Hepatocyte (in vitro differentiated cells): ENCODE measurements at regions not wholly inside any gene's neighbourhood (a gene's known extent, or its start where the extent isn't known, plus 50 kb on each side); places are given as distances from the start of the nearest gene placed in this dataset.

Source experiments
- DNase-seq: peaks from one replicate; pipeline ENCODE4 v3.0.0-alpha.2; 2016; ENCODE audit warnings: low spot score
- H2AFZ ChIP-seq: fragments of 200-600 bp; sonication (generic); 2 replicates; pipeline ENCODE4 v1.6.0; 2016; ENCODE audit warnings: antibody characterized with exemption, mild to moderate bottlenecking
- H3K27ac ChIP-seq: fragments of 200-600 bp; sonication (generic); 2 replicates; pipeline ENCODE4 v1.5.1; 2016; ENCODE audit warnings: mild to moderate bottlenecking
- H3K27me3 ChIP-seq: fragments of 200-600 bp; sonication (generic); 2 replicates; pipeline ENCODE4 v1.6.1; 2016
- H3K36me3 ChIP-seq: fragments of 200-600 bp; sonication (generic); replicated peaks from 2 replicates; pipeline ENCODE4 v1.5.1; 2016; ENCODE audit warnings: low read depth; ENCODE audit not compliant: insufficient read depth
- H3K4me1 ChIP-seq: fragments of 200-600 bp; sonication (generic); 2 replicates; pipeline ENCODE4 v1.5.1; 2016; ENCODE audit warnings: mild to moderate bottlenecking, moderate library complexity; ENCODE audit not compliant: insufficient read depth
- H3K4me2 ChIP-seq: fragments of 200-600 bp; sonication (generic); 2 replicates; pipeline ENCODE4 v1.6.0; 2016
- H3K4me3 ChIP-seq: fragments of 200-600 bp; sonication (generic); 2 replicates; pipeline ENCODE4 v1.5.1; 2016; ENCODE audit warnings: mild to moderate bottlenecking
- H3K79me2 ChIP-seq: fragments of 200-600 bp; sonication (generic); 2 replicates; pipeline ENCODE4 v1.6.0; 2017; ENCODE audit warnings: mild to moderate bottlenecking
- H3K9me2 ChIP-seq: fragments of 200-600 bp; sonication (generic); replicated peaks from 2 replicates; pipeline ENCODE4 v1.6.0; 2017; ENCODE audit warnings: mild to moderate bottlenecking; ENCODE audit not compliant: insufficient read depth
- H3K9me3 ChIP-seq: fragments of 200-600 bp; sonication (generic); 2 replicates; pipeline ENCODE4 v1.5.1; 2016; ENCODE audit warnings: low read depth, mild to moderate bottlenecking
- H4K20me1 ChIP-seq: fragments of 200-600 bp; sonication (generic); 2 replicates; pipeline ENCODE4 v1.6.0; 2016; ENCODE audit warnings: mild to moderate bottlenecking; ENCODE audit not compliant: insufficient read depth, poor library complexity, severe bottlenecking
- CTCF ChIP-seq: fragments of 200-600 bp; sonication (generic); IDR thresholded peaks from 2 replicates; pipeline ENCODE4 v1.5.1; 2016; ENCODE audit warnings: antibody characterized with exemption, mild to moderate bottlenecking; ENCODE audit not compliant: poor library complexity
- EZH2 ChIP-seq: fragments of 200-600 bp; sonication (generic); IDR thresholded peaks from 2 replicates; pipeline ENCODE4 v1.6.1; 2016; ENCODE audit warnings: antibody characterized with exemption, mild to moderate bottlenecking, borderline replicate concordance
- EZH2phosphoT487 ChIP-seq: fragments of 200-600 bp; sonication (generic); IDR thresholded peaks from one replicate; pipeline ENCODE4 v1.6.1; 2018; ENCODE audit warnings: antibody characterized with exemption, mild to moderate bottlenecking, low read depth, moderate library complexity; ENCODE audit not compliant: unreplicated experiment, severe bottlenecking
- WGBS: methylation state at CpG from one replicate; pipeline ENCODE4 v1.1.6; 2016; ENCODE audit warnings: low lambda C conversion rate; ENCODE audit errors: missing lambda C conversion rate; 5-methylcytosine and 5-hydroxymethylcytosine counted together

DNA sequence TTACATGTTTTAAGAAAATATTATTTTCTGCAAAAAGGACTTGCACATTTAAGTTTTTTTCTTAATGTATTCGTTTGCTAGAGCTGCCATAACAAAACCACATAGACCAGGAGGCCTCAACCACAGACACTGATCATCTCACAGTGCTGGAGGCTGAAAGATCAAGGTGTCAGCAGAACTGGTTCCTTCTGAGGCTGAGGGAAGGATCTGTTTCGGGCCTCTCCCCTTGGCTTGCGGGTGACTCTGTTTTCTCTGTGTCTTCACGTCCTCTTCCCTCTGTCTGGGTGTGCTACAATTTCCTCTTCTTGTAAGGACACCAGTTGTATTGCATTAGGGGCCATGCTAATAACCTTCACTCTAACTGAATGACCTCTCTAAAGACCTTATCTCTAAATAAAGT, 364.2 kb downstream of the IRS2 start:
- Histone ChIP-seq H4K20me1 (no peaks in the 10 kb centered on the region), H3K27ac (no peak overlapping the region), H3K27me3 (no peaks in the 10 kb centered on the region), H3K9me2 (no peaks in the 10 kb centered on the region), H3K36me3 (no peaks in the 10 kb centered on the region), H3K4me3 (no peak overlapping the region), H2AFZ (no peak overlapping the region), H3K4me1 (no peaks in the 10 kb centered on the region), H3K9me3 (no peaks in the 10 kb centered on the region), H3K4me2 (no peak overlapping the region), H3K79me2 (no peaks in the 10 kb centered on the region)
- TF ChIP-seq EZH2 (no peak), EZH2phosphoT487 (no peak), CTCF (no peak)
- WGBS = 85% methylated on average over 4 of the region's 4 CpGs
- DNase-seq = no peak

- TF ChIP-seq EZH2 (no peak), CTCF (no peak), EZH2phosphoT487 (no peak)
- Histone ChIP-seq H3K4me3 (no peak overlapping the region), H3K79me2 (no peaks in the 10 kb centered on the region), H3K4me2 (no peak overlapping the region), H3K9me2 (no peaks in the 10 kb centered on the region), H4K20me1 (no peaks in the 10 kb centered on the region), H3K36me3 (no peaks in the 10 kb centered on the region), H3K27me3 (no peaks in the 10 kb centered on the region), H3K4me1 (no peaks in the 10 kb centered on the region), H2AFZ (no peak overlapping the region), H3K27ac (no peak overlapping the region), H3K9me3 (no peaks in the 10 kb centered on the region)
- no peak for DNase-seq
- WGBS = 82% methylated on average over 4 of the region's 4 CpGs
Observed at GRCh38 chr13:109419896-109420295, 366.5 kb downstream of the IRS2 start.

GRCh38 chr13:109418111-109418510, 368.3 kb downstream of the IRS2 start:
- Histone ChIP-seq H4K20me1 (no peaks in the 10 kb centered on the region), H3K9me2 (no peaks in the 10 kb centered on the region)
- no peak for TF ChIP-seq EZH2
- no peak for TF ChIP-seq EZH2phosphoT487
- no peak for TF ChIP-seq CTCF

GRCh38 chr13:109416001-109416400, 370.4 kb downstream of the IRS2 start:
- H2AFZ ChIP-seq = no peak overlapping the region
- no peaks in the 10 kb centered on the region for H3K9me2 ChIP-seq
- no peaks in the 10 kb centered on the region for H4K20me1 ChIP-seq
- H3K79me2 ChIP-seq = no peaks in the 10 kb centered on the region
- no peaks in the 10 kb centered on the region for H3K27me3 ChIP-seq
- TF ChIP-seq EZH2phosphoT487 = no peak
- TF ChIP-seq EZH2 = no peak
- no peak for TF ChIP-seq CTCF
- H3K27ac ChIP-seq = no peak overlapping the region
- no peaks in the 10 kb centered on the region for H3K36me3 ChIP-seq
- peaks cover 14% of the 10 kb centered on the region for H3K4me1 ChIP-seq
- no peak for DNase-seq
- no peak overlapping the region for H3K4me3 ChIP-seq
- no peak overlapping the region for H3K4me2 ChIP-seq
- 97% methylated on average over 12 of the region's 12 CpGs for WGBS
- no peaks in the 10 kb centered on the region for H3K9me3 ChIP-seq

More at GRCh38 chr13:109418111-109418510, 368.3 kb downstream of the IRS2 start:
- Histone ChIP-seq H3K9me3 (no peaks in the 10 kb centered on the region), H3K36me3 (no peaks in the 10 kb centered on the region), H2AFZ (no peak overlapping the region), H3K4me1 (no peaks in the 10 kb centered on the region), H3K27ac (no peak overlapping the region), H3K4me3 (no peak overlapping the region), H3K4me2 (no peak overlapping the region), H3K27me3 (no peaks in the 10 kb centered on the region), H3K79me2 (no peaks in the 10 kb centered on the region)
- DNase-seq = no peak
